HG03135 (cell line): ENCODE measurements at regions not wholly inside any gene's neighbourhood (a gene's known extent, or its start where the extent isn't known, plus 50 kb on each side); places are given as distances from the start of the nearest gene placed in this dataset.
"Not testable (repeated sequence)": the region's sequence is repeated elsewhere in the genome, so short reads cannot be mapped to it uniquely, and the experiment has no call there.

Experiments
- ATAC-seq: cut with Tn5 transposase; IDR thresholded peaks from one replicate; pipeline ENCODE4 v1.9.1; 2021; ENCODE audit warnings: mild to moderate bottlenecking, moderate library complexity; ENCODE audit not compliant: unreplicated experiment

DNA sequence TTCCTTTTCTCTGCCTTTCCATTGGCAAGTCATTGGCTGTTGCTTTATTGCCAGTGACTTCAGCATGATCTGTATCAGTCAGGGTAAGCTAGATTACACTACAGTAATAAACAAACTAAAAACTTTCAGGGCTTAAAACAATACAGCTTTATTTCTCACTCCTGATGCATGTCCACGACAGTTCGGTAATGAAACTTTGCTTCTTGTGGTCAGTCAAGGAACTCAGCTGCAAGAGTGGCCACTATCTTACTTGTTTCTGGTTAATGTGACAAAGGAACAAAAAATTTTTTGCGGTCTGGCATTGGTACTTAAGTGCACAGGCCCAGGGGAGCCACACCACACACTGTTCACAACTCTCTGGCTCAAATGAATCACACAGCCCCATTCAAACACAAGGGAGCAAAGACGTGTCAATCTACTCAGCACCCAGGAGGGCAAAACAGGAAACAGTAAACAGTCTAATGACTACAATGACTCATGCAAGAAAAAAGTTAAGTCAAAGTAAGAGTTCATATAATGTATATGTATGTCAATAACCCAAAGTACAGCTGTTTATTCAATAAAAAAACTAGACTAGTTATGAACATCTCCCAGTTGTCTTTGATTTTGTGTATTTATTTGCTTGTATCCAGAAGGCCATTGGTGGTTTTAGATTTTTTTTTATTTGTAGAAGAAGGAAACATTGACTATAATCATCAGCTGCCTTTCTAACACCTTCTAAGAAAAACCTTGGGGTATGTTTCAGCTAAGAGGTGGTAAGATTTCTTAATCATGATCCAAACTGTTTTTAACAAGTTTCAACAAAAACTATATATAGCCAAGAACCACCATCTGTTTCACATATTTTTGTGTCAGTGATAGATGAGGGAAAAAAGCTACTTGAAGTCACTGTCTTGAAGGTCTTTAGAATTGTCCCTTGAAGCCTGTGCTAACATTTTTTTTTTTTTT is 134.4 kb upstream of the FAM3C start:
- ATAC-seq: peak; percentile 100

DNA sequence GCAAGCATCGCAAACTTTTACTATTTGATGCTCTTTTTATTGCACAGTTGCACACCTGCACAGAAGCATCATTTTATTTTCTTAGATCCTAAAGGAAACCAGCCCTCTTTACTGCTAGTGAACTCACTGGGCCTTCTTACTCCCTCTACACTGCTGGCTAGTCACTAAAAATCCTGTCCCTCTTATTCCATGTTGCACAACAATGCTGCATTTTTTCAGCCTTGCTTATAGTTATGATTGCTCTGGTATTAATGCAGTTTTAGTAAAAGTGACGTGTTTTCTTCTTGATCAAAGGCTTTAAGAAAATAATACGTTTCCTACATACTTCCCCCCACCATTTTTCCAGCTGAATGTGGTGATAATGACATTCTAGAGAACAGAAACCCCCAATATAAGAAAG is 132.9 kb upstream of the FAM3C start:
- no peak for ATAC-seq

DNA sequence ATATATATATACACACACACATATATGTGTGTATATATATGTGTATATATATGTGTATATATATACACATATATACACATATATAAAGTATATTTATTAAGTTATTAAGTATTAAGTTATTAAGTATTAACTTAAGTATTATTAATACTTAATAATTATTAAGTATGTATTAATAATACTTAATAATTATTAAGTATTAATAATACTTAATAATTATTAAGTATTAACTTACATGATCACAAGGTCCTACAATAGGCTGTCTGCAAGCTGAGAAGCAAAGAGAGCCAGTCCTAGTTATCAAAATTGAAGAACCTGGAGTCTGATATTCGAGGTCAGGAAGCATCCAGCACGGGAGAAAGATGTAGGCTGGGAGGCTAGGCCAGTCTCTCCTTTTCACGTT is 130.1 kb upstream of the FAM3C start:
- ATAC-seq: not testable (repeated sequence)

DNA sequence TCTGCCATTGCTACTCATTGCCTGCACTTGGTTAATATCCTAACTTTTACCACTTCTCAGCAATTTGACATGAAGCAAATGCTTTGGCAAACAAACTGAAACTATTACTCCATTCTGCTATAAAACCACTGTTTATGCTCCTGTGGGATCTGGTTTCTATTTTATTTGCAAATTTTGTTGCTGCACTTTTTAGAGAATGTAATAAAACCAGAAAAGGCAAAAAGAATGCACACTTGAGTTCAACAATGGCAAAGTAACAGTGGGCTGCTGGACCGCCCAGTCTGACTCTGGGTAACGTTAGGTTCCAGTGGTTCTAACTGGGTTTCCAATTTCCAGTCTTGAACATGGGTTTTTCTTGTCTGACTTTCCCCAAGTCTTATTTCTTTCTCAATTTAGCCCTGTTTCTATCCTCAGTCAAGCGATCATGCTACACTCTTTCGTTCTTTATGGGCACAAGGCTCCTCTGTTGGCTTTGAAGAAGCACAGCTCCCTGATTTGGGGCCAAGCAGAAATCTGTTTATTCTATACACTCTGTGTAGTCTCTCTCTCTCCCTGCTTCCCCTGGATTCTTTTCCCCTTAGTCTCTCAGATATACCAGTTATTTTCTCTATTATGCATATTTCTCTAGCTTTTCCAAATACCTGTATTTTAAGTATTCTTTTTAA is 129.2 kb upstream of the FAM3C start:
- no peak for ATAC-seq

DNA sequence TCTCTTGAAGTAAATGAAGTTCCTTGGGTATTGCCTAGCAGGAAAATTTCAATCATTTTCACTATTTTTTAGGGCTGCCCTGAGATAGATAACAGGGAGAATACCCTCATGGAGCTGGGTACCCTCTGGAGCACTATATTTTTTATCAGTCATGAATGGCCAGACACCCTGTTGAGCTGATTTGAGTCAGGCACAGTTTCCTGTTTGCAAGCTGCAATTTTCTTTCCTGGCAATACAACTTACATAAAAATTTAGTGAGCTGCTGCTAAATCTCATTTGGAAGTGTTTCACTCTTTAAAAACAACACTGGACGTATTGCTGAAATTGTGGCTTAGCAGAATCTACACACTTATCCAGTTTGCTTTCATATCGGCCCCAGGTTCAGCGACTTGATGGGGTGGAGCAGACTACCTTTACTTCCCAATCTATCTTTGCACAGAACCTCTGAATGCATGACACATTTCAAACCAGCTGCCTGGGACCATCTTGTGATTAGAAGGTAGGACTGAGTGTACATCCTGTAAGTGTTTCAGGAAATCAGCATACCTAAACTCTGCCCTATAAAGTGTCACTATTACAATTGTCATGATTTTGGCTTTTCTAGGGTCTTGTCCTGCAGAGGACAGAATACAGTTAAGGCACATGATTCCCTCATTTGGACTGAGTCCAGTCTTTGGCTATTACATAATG is 125.7 kb upstream of the FAM3C start:
- no peak for ATAC-seq

DNA sequence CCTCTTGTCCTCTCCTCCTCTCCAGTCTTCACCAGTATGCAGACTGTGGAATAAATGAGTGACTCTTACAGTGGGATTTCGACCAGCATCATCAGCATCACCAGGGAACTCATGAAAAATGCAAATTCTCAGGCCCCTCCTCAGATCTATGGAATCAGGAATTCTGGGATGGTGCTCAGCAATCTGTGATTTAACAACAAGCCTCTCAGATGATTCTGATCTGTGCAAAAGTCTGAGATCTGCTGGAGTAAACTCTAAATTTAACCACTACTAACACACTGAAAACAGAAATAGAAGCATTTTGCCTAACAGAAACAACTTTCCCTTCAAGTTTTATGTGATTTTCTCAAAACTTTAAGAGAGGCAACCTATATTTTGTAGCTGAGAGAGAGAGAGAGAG is 124.8 kb upstream of the FAM3C start:
- ATAC-seq: no peak

DNA sequence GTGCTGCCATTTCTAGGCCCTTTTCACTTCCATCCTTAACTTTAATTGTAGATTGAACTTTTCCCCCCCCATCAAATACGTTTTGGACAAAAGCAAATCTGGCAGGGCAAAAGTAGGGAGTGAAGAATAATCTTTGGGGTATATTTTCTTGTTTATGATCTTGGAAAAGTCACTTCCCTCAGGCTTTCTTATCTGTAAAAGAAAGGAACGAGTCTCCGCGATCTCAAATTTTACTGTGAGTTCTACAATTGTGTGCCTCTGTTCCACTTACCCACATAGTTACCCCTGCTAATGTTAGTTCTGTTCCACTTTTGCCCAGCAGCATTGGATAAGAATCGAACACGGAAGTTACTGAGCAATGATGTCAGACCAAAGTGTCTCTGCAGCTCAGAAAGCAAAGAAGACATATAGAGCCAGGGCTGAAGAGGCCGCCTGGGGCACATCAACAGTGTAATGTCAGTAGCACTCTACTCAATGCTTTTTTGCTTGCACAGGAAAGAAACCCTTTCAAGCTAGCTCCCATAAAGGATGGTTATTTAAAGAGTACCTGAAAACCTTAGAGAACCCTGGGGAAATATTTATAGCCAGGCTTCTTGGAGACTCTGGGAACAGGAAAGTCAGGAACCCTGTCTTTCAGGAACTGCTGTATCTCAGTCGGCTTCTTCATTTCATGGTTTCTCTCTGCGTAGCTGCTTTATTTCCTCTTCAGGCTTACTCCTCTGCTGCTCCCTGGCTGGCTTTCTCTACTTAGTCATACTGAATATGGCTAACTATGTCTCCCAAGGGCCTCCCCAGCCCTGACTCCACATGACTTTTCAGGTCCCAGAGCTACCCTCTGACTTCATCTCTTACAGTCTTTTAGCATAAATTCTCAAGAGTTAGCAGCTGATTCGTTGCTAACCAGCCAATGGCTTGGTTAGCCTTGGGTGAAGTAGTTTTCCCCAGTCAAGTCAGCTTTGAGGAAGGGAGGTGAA is 123.7 kb upstream of the FAM3C start:
- peak; percentile 72 for ATAC-seq

DNA sequence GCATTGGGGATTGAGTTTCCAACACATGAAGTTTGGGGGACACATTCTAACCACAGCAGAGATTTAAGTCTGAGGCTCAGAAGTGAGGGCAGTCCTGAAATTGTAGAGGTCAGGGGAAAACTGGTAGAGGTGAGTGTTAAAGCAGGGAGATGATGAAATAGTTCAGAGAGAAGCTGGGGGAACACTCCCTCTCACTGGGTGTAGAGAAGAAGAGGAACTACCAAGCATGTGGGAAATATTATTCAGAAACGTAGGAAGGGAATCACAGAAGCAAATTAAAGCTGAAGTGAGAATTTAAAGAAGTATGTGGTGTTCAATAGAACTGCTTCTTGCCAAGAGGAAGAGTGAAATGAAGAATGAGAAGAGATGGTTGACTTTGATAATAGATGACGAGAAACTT is 121.5 kb upstream of the FAM3C start:
- no peak for ATAC-seq

DNA sequence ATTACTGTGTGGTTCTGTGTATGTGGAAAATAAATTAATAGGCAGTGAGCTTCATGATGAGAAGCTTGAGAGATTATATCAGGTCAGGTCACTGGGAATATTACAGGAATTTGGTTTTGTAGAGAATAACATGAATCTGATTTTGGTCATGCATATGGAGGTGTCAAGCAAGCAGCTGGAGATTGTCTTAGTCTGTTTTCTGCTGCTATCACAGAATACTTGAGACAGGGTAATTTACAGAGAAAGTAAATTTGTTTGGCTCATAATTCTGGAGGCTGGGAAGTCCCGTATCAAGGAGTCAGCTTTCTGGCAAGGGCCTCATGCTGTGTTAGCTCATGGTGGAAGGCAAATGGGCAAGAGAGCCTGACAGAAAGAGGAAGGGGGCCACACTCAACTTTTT is 120.7 kb upstream of the FAM3C start:
- ATAC-seq: no peak

DNA sequence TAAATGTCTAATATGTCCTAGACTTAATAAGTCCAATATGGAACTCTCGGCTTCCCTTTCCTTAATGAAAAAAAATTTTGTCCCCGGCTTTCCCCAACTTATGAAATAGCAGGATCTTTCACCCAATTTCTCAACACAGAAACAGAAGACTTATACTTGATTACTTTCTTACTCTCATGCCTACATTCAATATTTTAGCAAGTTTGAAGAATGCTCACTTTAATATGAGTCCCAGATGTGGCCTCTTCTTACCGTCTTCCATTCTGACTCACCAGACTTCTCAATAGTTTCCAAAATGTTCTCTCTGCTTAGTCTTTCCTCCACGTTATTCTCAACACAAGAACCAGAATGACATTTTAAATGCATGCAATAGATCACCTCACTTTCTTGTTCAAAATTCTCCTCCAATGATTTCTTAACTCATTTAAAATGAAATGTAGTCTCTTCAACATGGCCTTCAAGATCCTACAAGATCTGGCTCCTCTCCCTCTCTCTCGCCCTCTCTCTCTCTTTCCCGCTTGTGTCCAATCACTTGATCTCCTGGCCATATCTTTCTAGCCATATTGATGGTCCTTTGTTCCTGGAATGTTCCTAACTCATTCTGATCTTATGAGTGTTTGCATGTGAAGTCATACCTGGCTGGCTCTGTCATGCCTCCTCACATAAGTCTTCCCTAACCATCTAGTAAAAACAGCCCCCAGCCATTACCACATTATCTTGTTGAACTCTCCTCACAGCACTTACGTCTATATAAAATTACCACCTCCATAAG is 119.7 kb upstream of the FAM3C start:
- no peak for ATAC-seq

DNA sequence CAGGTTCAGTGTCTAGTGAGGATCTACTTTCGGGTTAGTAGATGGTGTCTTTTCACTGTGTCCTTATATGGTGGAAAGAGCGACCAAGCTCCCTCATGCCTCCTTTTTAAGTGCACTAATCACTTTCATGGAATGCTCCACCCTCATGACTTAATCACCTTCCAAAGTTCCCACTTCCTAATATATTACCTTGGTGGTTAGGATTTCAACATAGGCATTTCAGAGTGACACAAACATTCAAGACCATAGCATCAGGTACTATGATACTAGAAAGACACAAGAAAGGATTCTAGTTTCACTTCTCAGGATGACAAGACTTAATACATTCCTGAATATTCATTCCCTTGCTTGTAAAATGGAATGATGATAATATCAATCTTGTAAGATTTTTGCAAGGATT is 119.1 kb upstream of the FAM3C start:
- no peak for ATAC-seq

DNA sequence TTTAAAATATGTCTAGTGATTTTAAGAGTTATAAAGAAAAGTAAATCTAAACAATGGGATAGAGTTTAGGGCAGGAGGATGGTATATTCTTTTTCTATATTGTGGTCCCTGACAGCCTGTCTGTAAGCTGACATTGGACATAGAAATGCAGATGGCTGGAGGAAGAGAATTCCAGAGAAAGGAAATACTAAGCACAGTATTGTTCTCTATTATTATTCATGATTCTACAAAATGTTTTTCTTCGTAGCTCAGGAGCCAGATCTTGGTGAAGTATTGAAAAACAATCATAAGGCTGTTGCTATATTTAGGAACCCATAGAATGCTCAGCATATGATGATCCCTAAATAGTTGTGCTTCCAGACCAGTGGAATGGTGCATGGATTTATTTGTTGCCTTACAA is 117.0 kb upstream of the FAM3C start:
- no peak for ATAC-seq

DNA sequence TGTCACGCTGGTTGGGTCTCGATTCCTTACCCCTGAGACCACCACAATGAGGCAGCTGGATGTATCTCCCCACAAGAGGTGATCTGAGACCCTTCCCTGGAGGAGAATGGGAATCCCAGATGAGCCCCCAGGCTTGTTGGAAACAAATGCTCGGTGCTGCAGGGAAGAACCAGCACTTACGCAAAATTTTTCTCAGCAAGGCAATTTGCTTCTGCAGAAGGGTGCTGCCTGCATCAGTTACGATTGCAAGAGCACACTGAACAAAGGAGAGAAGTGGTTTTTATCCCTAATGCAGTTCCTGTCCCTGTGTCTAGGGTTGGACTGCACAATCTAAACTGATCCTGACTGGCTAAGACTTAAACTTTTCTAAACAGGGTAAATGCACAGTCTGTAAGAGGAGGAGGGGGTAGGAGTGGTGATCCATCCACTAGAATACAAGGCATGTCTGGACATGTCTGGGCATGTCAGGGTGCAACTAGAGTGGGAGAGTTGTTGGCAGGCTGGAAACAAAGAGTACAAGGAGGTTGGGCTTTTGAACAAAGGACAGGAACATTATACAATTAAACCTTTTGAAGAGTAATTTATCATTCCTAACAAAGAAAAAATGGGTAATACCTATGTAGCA is 114.9 kb upstream of the FAM3C start:
- no peak for ATAC-seq

DNA sequence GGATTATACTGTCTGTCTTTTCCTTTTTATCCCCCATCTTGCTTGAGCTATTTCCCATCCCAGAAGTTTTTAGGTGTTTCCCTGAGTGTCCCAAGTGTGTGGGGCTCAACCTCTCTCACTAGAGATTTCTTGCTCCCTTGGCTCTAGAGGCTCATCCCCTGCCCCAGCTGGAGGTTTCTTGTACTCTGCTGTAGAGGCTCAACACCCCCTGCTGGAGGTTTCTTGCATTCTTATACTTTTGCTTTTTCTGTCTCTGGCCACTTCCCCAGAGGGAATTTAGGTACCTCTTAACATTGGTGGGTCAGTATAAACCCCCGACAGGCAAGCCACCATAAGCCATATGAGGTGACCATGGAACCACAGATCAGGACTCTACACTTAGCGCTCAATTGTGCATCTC is 114.2 kb upstream of the FAM3C start:
- no peak for ATAC-seq

DNA sequence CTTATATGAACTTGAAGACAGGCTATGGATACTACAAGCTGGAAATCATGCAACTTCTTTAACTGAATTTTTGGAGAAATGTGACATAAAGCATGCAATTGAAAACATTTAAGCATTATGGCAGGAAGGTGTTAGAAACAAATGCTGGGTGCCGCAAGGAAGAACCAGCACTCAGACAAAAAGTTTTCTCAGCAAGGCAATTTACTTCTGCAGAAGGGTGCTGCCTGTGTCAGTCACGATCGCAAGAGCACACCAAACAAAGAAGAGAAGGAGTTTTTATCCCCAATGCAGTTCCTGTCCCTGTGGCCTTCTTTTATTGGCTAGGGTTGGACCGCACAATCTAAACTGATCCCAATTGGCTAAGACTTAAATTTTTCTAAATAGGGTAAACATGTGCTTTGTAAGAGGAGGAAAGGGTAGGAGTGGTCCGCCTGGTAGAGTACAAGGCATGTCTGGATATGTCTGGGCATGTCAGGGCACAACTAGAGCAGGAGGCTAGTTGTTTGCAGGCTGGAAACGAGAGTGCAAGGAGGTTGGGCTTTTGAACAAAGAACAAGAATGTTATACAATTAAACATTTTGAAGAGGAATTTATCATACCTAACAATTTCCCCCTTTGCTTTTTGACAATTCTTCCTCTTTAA is 109.6 kb upstream of the FAM3C start:
- no peak for ATAC-seq

DNA sequence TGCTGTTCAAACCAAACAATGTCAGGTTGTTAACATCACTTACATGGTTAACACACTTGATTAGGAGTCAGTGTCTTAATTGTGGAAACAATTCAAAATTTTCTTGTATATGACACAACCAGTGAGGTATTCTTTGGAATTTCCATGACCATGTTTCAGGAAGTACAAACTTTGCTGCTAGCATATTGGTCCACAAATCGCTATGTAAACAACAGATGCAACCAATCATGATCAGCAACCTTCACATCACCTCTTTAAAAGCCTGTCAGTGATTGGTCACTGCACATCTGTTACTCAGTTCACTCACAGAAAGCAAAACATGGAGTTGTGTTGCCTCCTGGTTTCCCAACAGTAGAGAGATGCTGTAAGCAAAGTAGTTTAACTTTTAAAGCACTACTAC is 108.9 kb upstream of the FAM3C start:
- no peak for ATAC-seq

DNA sequence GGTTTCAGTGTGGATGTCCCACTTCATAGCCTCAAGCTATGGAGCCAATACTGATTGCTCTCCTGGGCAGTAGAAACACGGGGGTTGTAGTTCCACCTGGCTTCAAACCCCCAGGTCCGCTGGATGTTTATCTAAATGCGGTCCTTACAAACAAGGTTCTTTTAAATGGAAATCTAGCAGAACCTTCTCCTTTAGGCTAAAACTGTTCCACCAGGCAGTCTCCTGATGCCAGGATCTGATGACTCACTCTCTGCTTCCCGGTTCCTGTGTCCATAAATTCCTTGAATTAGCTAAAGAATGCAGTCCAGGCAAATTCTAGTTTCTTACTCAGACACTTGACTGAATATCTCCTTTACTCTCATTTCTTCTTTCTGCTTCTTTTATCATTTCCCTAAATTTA is 108.4 kb upstream of the FAM3C start:
- no peak for ATAC-seq

DNA sequence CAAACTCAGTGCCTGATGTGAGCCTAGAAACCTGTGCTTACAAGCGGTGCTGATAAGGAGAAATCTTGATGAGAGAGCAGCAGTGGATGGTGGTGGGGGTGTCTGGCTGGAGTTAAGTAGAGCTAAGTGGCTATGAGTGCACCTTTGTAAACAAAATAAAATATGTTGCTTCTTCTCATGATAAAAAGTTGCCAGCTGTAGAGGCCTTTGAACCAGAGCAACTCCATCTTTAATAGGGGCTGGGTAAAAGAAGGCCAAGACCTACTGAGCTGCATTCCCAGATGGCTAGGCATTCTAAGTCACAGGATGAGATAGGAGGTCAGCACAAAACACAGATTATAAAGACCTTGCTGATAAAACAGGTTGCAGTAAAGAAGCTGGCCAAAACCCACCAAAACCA is 107.6 kb upstream of the FAM3C start:
- no peak for ATAC-seq

DNA sequence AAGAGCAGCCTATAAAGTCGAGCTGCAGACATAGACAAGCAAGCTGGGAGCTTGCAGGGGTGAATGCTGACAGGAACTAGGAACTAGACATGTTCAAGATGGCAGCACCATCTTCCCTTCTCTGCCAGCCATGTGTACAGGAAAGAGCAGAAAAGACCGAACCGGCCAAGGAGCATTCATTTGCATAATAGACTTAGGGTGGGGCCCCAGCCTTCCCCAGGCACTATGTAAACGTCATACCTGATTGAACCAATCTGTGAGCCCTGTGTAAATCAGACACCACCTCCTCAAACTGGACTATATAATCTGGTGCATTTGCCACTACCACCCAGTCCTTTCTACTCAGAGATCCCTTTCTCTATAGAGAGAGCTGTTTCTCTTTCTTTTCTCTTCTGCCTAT is 106.9 kb upstream of the FAM3C start:
- ATAC-seq: no peak
